Adrenal gland (tissue), 9 donors: ENCODE measurements at regions not wholly inside any gene's neighbourhood (a gene's known extent, or its start where the extent isn't known, plus 50 kb on each side); places are given as distances from the start of the nearest gene placed in this dataset.

Source experiments
- DNase-seq, 7 donors: peaks; one replicate each; pipeline ENCODE4 v3.0.0-alpha.2; 2019 to 2020
- H3K27ac ChIP-seq, 5 donors: fragments of 200-600 bp; sonication (generic) in 4 of 5; 1 replicate in 3 of 5; 2 replicates in 2 of 5; pipeline versions ENCODE4 v1.5.1 to v1.8.0; 2016 to 2020; ENCODE audit warnings: mild to moderate bottlenecking in 1 of 5
- H3K27me3 ChIP-seq: fragments of 200-600 bp; 2 replicates; pipeline ENCODE4 v1.8.0; 2021
- H3K36me3 ChIP-seq, 2 donors: fragments of 200-600 bp; replicated peaks in 1 of 2; 1 replicate in 1 of 2; 2 replicates in 1 of 2; pipeline versions ENCODE4 v1.5.1 to v1.8.0; 2018 to 2022
- H3K4me1 ChIP-seq, 2 donors: fragments of 200-600 bp; replicated peaks in 1 of 2; 1 replicate in 1 of 2; 2 replicates in 1 of 2; pipeline versions ENCODE4 v1.5.1 to v1.8.0; 2018 to 2021
- H3K4me3 ChIP-seq, 4 donors: fragments of 200-600 bp; sonication (generic) in 3 of 4; one replicate each; pipeline ENCODE4 v1.5.1; 2016 to 2018
- H3K9me3 ChIP-seq, 3 donors: fragments of 200-600 bp; sonication (generic) in 1 of 3; replicated peaks in 1 of 3; 1 replicate in 2 of 3; 2 replicates in 1 of 3; pipeline versions ENCODE4 v1.5.1 to v1.8.0; 2016 to 2021
- CTCF ChIP-seq, 6 experiments: fragments of 450-650 bp in 4 of 6; fragments of 200-600 bp in 2 of 6; sonication (generic) in 1 of 6; IDR thresholded peaks; 1 replicate in 5 of 6; 2 replicates in 1 of 6; pipeline versions ENCODE4 v1.5.1 to v1.8.0; 2016 to 2021; ENCODE audit warnings: antibody characterized with exemption in 6 of 6, mild to moderate bottlenecking in 2 of 6, moderate library complexity in 1 of 6
- POLR2A ChIP-seq, 2 donors: fragments of 450-650 bp; IDR thresholded peaks; one replicate each; pipeline ENCODE4 v1.6.1; 2017; ENCODE audit warnings: antibody characterized with exemption in 2 of 2, mild to moderate bottlenecking in 2 of 2, moderate library complexity in 1 of 2
- WGBS, 4 donors: extraction: QIAGEN DNeasy Blood & Tissue Kit in 2 of 4; methylation state at CpG; one replicate each; pipeline versions ENCODE4 v1.1.5 to v1.1.7; 2013 to 2017; 5-methylcytosine and 5-hydroxymethylcytosine counted together
- intact Hi-C, 2 donors: fragments of 100-400 bp; cut with DNase I; formaldehyde crosslinking; loops; one replicate each; pipeline versions ENCODE4 v1.14.1 to v1.15.0; 2022 to 2023
- donor health status: healthy with polysubstance abuse.
- donor health status: Bipolar disorder and iron deficiency.
- donor health status: DM: yes; HTN: yes; CAD: no.
- donor health status: DM: no; HTN: no; CAD: no.
- donor health status: DM: no; HTN: no; CAD: no.

DNA sequence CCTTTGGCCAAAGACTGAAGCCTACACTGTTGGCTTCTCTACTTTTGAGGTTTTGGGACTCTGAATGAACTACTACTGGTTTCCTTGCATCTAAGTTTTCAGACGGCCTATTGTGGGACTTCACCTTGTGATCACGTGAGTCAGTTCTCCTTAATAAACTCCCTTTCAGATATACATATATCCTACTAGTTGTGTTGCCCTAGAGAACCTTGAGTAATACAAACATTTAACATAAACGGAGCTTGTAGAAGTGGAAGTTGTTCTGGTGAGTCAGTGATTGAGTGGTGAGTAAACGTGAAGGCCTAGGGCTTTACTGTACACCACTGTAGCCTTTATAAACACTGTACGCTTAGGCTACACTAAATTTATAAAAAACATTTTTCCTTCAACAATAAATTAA is 107.2 kb upstream of the CDH2 start:
- TF ChIP-seq CTCF (IDR thresholded peaks at IDR 0.05): no peak
- no peak for TF ChIP-seq POLR2A (IDR thresholded peaks at IDR 0.05)
- Histone ChIP-seq H3K36me3 (no peaks in the 10 kb centered on the region), H3K4me3 (no peak overlapping the region), H3K27me3 (no peaks in the 10 kb centered on the region), H3K9me3 (no peaks in the 10 kb centered on the region), H3K27ac (no peak overlapping the region), H3K4me1 (no peaks in the 10 kb centered on the region)
- 67 to 83% (median 75%) methylated on average over 5 of the region's 5 CpGs for WGBS, 4 donors
- DNase-seq: no peak
- intact Hi-C loops: no loop called here

DNA sequence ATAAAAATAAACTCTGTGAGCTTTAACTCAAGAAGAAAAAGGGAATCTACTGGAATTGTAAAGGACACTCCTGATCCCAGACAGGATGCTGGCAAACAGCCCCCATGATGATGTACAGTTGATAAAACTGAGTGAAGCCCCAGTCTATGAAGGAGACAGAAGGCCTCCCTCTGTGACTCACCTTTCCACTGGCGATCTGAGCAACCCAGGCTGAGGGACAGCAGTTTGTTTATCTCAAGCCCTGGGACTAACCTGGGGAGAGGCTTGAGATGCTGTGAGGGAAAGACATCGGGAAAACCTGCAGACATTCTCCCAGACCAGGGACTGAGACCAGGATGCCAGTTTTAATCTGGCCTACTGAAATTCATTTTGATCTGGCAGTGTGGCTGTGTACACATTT is 104.5 kb upstream of the CDH2 start:
- 44 to 56% (median 55%) methylated on average over 2 of the region's 2 CpGs for WGBS, 4 donors
- no peak overlapping the region for H3K27ac ChIP-seq
- TF ChIP-seq CTCF (IDR thresholded peaks at IDR 0.05) (no peak), POLR2A (IDR thresholded peaks at IDR 0.05) (no peak)
- DNase-seq: no peak
- H3K27me3 ChIP-seq: no peaks in the 10 kb centered on the region
- no peaks in the 10 kb centered on the region for H3K9me3 ChIP-seq
- intact Hi-C loops: no loop called here
- H3K36me3 ChIP-seq: no peaks in the 10 kb centered on the region
- H3K4me1 ChIP-seq: no peaks in the 10 kb centered on the region
- no peak overlapping the region for H3K4me3 ChIP-seq

DNA sequence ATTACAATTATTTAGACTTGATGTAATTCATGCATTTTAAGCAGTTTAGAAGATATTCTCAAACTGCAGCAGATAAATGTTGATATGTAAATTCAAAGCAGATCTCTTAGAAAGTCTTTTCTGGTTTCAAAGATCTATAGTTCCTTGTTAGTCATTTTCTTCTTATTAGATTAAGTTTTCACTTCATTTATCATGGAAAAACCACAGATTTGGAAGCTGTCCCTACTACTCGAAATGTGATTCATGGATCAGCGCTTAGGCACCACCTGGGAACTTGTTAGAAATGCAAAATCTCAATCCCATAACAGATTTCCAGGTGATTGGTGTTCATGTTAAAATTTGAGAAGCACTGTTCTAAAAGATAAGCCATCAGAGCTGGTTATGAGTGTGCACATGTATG is 92.8 kb upstream of the CDH2 start:
- no peaks in the 10 kb centered on the region for H3K4me1 ChIP-seq
- no peaks in the 10 kb centered on the region for H3K9me3 ChIP-seq
- no peaks in the 10 kb centered on the region for H3K27me3 ChIP-seq
- intact Hi-C loops: no loop called here
- TF ChIP-seq CTCF (IDR thresholded peaks at IDR 0.05): no peak
- no peak for TF ChIP-seq POLR2A (IDR thresholded peaks at IDR 0.05)
- H3K36me3 ChIP-seq: no peaks in the 10 kb centered on the region
- no peak for DNase-seq
- no peak overlapping the region for H3K27ac ChIP-seq
- 69 to 79% (median 75%) methylated on average over 2 of the region's 2 CpGs for WGBS, 4 donors
- H3K4me3 ChIP-seq: no peak overlapping the region

DNA sequence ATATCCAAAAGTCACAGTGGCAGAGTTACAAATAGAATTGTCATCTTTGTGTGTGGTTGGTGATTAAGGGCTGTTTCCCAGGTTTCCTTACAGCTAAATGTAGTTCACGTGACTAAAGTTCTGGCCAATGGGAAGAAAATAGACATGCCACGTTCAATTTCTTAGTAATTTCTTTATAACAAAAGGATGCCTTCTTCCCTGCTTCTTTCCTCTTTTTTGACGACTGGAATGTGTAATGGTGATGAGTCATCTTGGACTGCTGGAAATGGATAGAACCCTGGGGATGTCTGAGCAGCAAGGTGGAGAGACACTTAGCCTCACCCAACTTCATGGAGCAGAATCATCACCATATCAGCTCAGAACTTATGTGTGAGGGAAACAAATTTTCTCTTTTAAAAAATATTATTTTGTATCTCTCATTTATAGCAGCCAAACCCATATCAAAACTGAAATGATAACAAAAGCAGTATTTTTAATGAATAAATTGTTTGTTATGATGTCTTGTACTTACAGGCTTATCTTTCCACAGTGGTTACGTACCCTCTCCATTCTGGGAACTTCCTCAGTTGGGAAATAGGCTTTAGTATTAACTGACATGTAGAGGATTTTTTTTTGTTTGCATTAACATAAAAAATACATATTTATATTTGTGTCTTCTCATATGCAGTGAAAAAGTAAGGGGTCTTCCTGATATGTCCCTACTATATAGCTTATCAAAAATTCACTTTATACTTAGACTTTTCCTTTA is 91.1 kb upstream of the CDH2 start:
- no peaks in the 10 kb centered on the region for H3K36me3 ChIP-seq
- no peaks in the 10 kb centered on the region for H3K27me3 ChIP-seq
- WGBS, 4 donors: 38 to 49% (median 46%) methylated on average over 4 of the region's 4 CpGs
- no peaks in the 10 kb centered on the region for H3K4me1 ChIP-seq
- DNase-seq: no peak
- H3K27ac ChIP-seq: no peak overlapping the region
- no peak overlapping the region for H3K4me3 ChIP-seq
- intact Hi-C loops: no loop called here
- TF ChIP-seq CTCF (IDR thresholded peaks at IDR 0.05) (no peak), POLR2A (IDR thresholded peaks at IDR 0.05) (no peak)
- no peaks in the 10 kb centered on the region for H3K9me3 ChIP-seq
